ENCODE measurements at regions not wholly inside any gene's neighbourhood (a gene's known extent, or its start where the extent isn't known, plus 50 kb on each side); places are given as distances from the start of the nearest gene placed in this dataset.
"Not testable (repeated sequence)": the region's sequence is repeated elsewhere in the genome, so short reads cannot be mapped to it uniquely, and the experiment has no call there.

- no peak for TF ChIP-seq CTCF (conservative IDR thresholded peaks at IDR 0.05; ENCODE audit: low read depth, low read length)
- no peak overlapping the region for H3K4me3 ChIP-seq (ENCODE audit: low read depth, low read length)
- DNase-seq (ENCODE audit: low read depth): no peak
Measured at GRCh38 chrX:108875548-108875947, 139.2 kb upstream of the IRS4 start.

GRCh38 chrX:108843039-108843438, 106.7 kb upstream of the IRS4 start:
- not testable (repeated sequence) for DNase-seq (ENCODE audit: low read depth); H3K4me3 ChIP-seq (ENCODE audit: low read depth, low read length)

GRCh38 chrX:108833993-108834392, 97.6 kb upstream of the IRS4 start:
- no peak for TF ChIP-seq CTCF (conservative IDR thresholded peaks at IDR 0.05; ENCODE audit: low read depth, low read length)
- no peak for DNase-seq (ENCODE audit: low read depth)
- H3K4me3 ChIP-seq (ENCODE audit: low read depth, low read length): no peak overlapping the region

GRCh38 chrX:108811891-108812290, 75.5 kb upstream of the IRS4 start:
- TF ChIP-seq CTCF (conservative IDR thresholded peaks at IDR 0.05; ENCODE audit: low read depth, low read length): no peak
- DNase-seq (ENCODE audit: low read depth): no peak
- H3K4me3 ChIP-seq (ENCODE audit: low read depth, low read length): no peak overlapping the region

- no peak for DNase-seq (ENCODE audit: low read depth)
- TF ChIP-seq CTCF (conservative IDR thresholded peaks at IDR 0.05; ENCODE audit: low read depth, low read length): no peak
- H3K4me3 ChIP-seq (ENCODE audit: low read depth, low read length): no peak overlapping the region
Measured at GRCh38 chrX:108795240-108795639, 58.9 kb upstream of the IRS4 start.
